ENCODE measurements at regions not wholly inside any gene's neighbourhood (a gene's known extent, or its start where the extent isn't known, plus 50 kb on each side); places are given as distances from the start of the nearest gene placed in this dataset.

DNA sequence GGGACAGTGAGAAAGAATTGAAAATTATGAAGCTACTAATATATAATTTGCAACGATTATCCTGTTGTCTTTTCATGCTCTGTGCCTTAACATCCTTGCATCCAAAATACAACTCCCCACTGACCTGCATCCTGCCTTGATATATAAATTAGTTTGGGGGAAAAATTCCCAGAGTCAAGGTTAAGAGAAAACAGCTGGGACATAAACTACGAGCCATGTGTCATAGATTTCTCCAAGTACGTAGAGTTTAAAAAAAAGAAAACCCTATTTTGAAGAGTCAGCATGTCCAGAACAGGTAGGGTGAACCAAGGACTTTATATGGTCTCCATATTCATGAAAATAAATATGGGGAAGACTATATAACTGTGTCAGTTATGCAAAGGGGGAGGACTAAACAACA lies 123.8 kb upstream of the MARCKS start:
- TF ChIP-seq, protein P1, sequence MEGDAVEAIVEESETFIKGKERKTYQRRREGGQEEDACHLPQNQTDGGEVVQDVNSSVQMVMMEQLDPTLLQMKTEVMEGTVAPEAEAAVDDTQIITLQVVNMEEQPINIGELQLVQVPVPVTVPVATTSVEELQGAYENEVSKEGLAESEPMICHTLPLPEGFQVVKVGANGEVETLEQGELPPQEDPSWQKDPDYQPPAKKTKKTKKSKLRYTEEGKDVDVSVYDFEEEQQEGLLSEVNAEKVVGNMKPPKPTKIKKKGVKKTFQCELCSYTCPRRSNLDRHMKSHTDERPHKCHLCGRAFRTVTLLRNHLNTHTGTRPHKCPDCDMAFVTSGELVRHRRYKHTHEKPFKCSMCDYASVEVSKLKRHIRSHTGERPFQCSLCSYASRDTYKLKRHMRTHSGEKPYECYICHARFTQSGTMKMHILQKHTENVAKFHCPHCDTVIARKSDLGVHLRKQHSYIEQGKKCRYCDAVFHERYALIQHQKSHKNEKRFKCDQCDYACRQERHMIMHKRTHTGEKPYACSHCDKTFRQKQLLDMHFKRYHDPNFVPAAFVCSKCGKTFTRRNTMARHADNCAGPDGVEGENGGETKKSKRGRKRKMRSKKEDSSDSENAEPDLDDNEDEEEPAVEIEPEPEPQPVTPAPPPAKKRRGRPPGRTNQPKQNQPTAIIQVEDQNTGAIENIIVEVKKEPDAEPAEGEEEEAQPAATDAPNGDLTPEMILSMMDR (IDR thresholded peaks at IDR 0.05; ENCODE audit: low read depth, low read length): no peak
- no peak for TF ChIP-seq POLR2A (IDR thresholded peaks at IDR 0.05; ENCODE audit: extremely low read depth, insufficient read length)

Measured in NB4 (cell line).